GM19099 (cell line): ENCODE measurements at regions not wholly inside any gene's neighbourhood (a gene's known extent, or its start where the extent isn't known, plus 50 kb on each side); places are given as distances from the start of the nearest gene placed in this dataset.

ENCODE experiments used
- POLR2A ChIP-seq: IDR thresholded peaks from 3 replicates; pipeline ENCODE4 v1.6.1; 2011; ENCODE audit warnings: low read depth; ENCODE audit not compliant: insufficient read length; ENCODE audit errors: extremely low read depth

DNA sequence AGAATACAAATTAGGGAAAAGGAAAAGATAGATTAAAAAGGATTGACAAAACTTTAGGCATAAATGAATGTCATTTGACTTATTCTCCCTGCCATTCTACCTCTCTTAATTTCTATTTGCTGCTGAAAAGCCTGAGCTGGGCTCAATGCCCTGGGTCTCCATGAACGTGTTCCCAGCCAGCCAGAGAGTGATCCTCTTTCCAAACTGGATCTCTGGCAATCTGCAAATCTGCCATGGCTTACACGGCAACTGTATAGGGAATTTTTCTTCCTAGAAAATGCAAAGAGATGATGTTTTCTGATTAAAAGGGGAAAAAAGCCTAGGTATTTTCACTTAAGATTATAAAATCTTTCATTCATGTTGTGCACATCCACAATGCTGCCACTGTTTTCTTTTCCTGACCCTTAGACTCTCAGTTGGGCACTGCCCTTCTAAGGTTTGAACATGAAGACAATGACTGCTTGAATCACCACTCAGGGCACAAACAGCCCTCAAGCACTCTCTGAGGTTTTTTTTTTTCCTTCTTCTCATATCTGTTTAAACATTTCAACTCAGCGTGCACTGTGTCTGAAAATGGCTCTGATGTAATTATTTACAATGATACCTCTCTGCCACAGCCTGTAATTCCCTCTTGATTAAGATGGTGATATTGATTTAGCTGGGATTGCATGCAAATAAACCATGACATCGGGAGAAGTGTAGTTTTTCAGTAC lies 60.3 kb downstream of the DACT1 start:
- no peak for TF ChIP-seq POLR2A

DNA sequence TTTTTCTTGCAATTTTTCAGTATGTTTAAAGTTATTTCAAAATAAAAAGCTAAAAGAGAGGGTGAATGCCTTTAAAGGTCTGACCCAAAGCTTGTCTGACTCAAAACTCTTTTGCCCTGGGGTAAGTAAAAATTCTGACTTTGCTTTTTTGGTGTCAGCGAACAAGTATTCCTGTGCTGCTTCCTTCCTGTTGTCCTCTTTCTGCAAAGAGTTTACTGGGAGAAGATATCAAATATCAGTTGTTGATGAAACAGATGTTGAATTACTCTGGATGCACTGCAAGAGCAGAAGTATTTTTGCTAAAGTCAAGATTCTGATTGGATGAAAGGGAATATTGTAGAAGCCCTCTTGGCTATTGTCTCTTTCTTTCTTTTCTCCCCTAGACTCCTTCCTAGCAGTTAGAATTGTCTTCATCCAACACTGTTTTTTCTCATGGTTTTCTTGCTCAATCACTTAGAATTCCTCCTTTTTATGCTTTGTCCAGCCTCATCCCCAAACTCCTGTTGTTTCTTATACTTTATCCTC lies 62.0 kb downstream of the DACT1 start:
- TF ChIP-seq POLR2A = no peak

DNA sequence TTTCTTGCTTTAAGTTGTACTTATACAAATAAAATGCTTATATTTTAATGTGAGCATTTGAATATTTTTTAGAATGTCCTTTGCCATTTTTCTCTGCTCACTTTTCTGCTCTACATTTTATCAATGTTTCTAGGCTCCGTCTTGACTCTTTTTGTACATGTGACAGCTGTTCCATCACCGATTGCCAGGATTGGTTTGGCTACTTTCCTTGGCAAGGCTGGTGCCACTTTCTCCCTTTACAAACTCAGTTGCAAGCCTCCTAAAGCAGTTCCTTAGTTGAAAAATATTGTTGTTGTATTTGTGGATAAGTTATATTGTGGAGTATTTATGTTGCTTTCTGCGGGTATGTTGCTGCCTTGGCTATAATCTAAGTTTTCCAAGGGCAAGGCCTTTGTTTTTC lies 63.4 kb downstream of the DACT1 start:
- no peak for TF ChIP-seq POLR2A

DNA sequence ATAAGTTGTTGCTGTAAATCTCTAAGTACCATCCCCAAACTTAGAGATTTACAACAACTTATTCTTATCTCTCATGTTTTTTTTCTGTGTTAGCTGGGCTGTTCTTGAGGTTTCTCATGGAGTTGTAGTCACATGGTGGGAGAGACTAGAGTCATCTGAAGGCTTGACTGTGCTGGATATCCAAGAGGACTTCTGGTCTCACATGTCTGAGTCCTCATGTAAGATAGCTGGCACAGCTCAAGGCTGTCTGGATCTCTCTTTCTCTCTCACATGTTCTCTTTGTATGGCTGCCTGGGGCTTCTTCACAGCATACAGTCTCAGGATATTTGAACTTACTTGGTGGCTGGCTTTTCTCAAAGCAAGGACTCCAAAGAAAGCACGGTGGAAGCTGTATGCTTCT lies 63.8 kb downstream of the DACT1 start:
- TF ChIP-seq POLR2A = no peak

DNA sequence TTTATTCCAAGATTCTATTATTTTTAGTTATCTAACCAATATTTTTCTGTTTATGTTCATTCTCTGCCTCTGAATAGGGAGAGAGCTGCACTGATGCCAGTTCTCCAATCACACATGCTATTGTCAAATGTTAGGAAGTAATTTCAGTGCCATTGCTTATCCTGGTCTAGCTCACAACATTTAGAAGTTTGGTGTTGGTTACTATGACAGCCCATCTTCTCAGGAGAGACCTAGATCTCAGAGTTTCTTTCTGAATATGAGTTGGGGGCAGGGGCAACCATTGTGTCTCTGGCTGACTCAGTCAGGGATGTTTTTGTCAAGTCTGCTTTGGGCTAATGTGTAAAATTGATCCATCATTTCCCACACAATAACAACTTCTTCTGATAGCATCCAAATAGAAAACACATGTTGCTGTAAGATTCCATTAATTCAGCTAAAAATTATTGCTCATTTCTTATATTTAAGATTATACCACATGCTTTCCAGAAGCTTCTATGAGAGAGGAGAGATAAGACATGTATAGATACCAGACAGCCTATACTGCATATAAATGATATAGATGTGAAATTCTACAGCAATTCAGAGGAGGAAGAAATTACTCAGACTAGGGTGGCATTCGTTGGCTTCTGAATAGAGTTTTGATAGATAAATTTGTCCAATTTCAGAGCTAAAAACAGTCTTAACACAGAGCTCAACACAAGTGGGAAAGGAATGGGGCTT lies 64.8 kb downstream of the DACT1 start:
- TF ChIP-seq POLR2A = no peak

GRCh38 chr14:58703161-58703506 lies 65.4 kb downstream of the DACT1 start:
- TF ChIP-seq POLR2A = no peak

- TF ChIP-seq POLR2A = no peak
These were observed 67.3 kb downstream of the DACT1 start for GRCh38 chr14:58705066-58705465.

GRCh38 chr14:58707949-58708348 lies 70.2 kb downstream of the DACT1 start:
- no peak for TF ChIP-seq POLR2A

GRCh38 chr14:58709949-58710348 lies 72.2 kb downstream of the DACT1 start:
- TF ChIP-seq POLR2A = no peak

- TF ChIP-seq POLR2A = no peak
These were observed 73.6 kb downstream of the DACT1 start for GRCh38 chr14:58711382-58711781.

DNA sequence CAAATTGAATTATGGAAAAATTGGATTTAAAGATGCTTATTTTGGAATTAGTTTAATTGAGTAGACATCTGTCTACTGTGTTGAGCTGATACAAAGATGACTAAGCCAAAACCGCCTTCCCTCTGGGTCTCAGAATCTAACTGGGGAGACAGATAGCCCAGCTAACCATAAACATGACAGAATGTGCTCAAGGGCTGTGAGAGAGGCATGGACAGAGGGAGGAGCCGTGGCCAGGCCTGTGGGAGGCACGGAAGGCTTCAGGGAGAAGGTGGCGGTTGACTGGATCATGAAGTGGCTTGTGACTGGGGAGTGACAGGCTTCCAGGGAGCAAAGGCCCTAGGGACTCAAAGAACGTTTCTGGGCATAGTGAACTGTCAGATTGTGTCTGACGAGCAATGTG lies 74.6 kb downstream of the DACT1 start:
- no peak for TF ChIP-seq POLR2A

- TF ChIP-seq POLR2A = no peak
These were observed 75.9 kb downstream of the DACT1 start for GRCh38 chr14:58713677-58714076.

- no peak for TF ChIP-seq POLR2A
These were observed 78.9 kb downstream of the DACT1 start for GRCh38 chr14:58716706-58717105.

DNA sequence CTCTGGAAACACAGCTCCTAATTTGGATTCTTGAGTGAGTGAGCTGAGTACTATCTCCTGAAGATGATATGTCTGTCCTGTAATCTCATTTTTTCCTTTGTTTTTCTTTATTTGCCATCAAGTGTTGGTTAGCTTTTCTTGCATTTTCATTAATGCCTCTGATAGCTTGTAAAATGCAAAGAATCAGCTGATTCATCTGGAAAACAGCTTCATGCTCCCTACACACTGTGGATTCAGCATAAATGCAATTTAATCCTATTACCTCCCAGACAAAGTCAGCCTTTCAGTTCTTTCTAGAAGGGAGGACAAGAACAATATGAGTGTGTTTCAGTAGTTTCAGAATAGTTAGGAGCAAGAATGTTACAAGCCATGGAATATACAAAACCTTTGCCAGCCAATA lies 79.4 kb downstream of the DACT1 start:
- no peak for TF ChIP-seq POLR2A

DNA sequence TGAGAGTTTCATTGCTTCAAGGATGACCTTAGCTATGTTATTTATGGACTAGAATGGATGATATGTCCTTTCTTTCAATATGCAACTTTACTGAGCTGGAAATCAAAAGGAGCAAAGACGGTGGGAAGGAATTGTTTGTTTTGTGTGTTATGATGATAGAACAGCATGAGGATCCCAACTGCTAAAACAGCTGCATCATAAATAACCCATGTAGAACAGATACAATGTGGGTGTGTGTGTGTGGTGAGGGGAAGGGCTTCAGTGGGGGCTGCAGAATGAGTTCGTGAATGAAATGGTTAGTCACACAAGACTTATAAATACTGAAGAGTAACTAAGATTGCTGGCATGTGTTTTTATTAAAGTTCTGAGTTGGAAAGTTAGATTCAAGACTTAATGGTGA lies 80.1 kb downstream of the DACT1 start:
- no peak for TF ChIP-seq POLR2A
